Left renal cortex interstitium (tissue), 4 donors: ENCODE measurements at regions not wholly inside any gene's neighbourhood (a gene's known extent, or its start where the extent isn't known, plus 50 kb on each side); places are given as distances from the start of the nearest gene placed in this dataset.

ENCODE experiments used
- DNase-seq, 4 donors: peaks; one replicate each; pipeline ENCODE4 v3.0.0-alpha.2; 2013; ENCODE audit warnings: low read depth in 4 of 4, low spot score in 2 of 4, missing footprints in 1 of 4

GRCh38 chr6:5946701-5947100 lies 60.0 kb downstream of the NRN1 start:
- no peak for DNase-seq

DNA sequence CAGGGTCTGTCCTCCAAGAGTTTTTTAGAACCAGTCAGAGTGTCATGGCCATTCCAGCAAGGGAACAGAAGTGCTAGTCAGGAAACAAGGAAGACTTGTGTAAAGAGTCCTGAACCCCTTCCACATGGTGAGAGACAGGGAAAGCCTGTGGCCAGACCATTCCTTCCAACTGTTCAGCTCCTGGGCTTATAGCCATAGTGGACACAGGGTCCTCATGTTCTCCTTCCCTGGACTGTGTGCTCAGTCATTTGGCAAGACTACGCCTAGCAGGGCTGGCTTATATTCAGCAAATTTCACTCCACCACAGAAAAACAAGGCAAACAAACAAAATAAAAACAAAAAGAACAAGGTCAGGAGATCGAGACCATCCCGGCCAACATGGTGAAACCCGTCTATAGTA lies 60.5 kb downstream of the NRN1 start:
- DNase-seq = no peak

DNA sequence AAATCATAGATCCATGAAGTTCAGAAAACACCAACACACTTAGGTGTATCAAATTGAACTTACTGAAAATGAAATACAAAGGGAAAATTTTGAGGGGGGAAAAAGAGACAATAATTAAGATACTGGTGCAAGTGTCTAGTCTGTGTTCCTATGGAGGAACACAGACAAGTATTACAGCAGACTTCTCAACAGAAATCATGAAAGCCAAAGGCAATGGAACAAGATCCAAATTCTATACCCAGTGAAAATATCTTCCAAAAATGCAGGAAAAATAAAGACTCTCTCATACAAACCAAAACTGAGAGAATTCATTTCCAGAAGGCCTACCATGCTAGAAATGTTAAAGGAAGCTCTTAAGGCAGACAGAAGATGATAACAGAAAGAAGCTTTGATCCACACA lies 63.1 kb downstream of the NRN1 start:
- DNase-seq = no peak

GRCh38 chr6:5942591-5942990 lies 64.1 kb downstream of the NRN1 start:
- no peak for DNase-seq

DNA sequence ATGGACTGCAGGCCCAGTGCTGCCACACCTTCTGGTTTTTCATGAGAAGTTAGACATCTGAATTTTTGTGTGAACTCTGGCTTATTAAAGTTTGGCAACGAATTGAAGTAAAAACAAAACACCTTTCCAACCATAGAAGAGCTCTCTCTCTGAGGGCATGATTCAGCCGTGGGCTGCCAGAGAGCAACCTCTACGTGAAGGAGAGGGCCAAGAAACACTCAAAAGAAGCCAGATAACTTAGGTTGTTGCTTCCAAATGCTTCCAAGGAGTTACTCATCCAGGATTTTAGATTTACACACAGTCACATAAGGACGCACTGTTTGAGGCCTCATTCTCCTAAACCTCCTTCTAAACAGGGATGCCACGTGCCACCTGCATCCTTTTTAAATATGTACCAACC lies 65.5 kb downstream of the NRN1 start:
- DNase-seq = no peak

- no peak for DNase-seq
Observed at GRCh38 chr6:5938934-5939333, 67.8 kb downstream of the NRN1 start.

DNA sequence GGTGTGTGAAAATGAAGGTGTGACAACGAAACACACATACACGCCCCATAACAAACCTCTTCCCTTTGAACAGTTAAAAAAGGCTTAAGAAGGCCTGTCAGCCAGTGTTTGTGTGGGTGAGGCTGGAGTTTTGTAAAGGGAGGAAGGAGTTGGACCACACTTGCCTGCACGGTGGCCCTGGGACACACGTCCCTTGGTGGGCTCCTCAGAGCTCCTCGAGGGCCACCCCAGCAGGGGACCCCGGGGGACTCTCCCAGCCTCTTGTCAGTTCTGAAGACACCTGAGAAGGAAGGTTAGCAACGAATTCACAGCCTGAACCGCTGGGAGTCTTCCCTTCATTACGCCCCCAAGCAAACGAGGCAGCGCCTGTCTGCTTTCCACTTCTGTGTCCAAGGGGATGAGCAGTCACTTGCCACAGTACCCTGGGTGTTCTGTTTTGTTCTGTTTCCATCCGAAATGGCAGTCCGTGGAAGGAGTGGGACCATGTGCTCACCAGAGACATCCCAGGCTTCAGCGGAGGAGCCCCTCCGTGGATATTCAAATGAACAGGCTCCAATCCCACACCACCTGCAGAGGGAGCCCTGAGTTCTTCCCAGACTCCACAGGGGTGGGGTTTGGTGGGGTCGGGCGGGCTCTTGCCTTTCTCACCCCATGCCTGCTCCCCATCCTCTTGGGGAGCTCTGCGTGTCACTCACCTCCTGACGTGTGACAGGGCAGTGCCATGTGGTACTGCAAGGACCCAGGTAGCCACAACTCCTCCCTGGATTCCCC lies 68.6 kb downstream of the NRN1 start:
- no peak for DNase-seq

GRCh38 chr6:5937169-5937909 lies 69.4 kb downstream of the NRN1 start:
- no peak for DNase-seq

DNA sequence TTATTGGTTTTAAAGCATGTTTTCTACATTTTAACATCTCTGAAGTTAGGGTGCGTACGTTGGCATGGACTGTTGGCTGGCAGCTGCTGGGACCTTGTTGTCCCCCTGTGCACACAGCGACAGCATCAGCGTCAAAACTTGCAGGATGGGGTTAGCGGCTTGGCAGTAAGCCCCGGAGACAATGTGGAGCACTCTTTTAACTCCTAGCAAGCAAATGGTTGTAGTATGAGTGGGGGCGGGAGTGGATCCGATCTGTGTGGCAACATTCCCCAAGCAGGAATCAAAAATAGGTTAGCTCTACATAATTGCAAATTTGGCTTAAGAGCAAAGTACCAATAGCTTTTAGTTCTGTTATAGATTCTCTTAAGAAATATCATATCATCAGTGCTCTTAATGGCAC lies 70.1 kb downstream of the NRN1 start:
- no peak for DNase-seq

GRCh38 chr6:5936140-5936539 lies 70.6 kb downstream of the NRN1 start:
- DNase-seq = no peak

GRCh38 chr6:5930968-5931367 lies 75.8 kb downstream of the NRN1 start:
- DNase-seq = no peak

GRCh38 chr6:5930143-5930770 lies 76.5 kb downstream of the NRN1 start:
- DNase-seq = no peak

DNA sequence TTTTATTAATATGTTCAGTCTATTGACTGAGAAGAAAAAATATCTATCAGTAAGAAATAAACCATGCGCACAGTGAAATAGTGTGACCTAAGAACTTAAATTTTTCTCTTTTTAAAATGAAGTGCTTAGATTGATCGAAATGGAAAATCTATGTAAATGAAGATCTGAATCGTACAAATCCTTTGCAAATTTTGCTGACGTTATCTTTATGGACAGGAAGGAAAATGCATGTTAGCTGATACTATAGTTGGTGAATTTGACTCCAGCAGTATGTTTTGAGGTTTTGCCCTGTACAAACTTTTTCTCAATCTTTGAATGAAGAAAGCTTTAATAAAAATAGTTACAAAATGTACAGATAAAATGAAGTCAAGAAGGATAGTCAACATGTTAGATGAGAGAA lies 82.9 kb downstream of the NRN1 start:
- no peak for DNase-seq

DNA sequence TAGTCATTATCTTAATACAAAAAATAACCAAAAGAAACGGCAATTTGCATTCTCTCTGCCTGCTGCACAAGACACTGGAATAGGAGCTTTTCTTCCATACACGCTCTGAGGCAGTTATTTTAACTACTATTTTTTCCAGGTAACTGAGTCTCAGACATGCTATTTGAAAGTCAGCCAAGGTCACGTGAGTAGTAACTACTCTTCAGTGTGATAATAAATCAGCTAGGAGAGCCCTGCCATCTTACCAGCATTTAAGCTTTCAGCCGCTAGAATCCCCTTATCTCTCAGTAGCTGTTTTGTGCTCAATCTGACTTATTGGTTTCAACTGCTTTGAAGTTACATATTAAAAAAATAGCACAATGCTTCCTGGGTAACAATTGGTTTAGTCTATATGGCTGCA lies 84.5 kb downstream of the NRN1 start:
- DNase-seq = no peak

- no peak for DNase-seq
Observed at GRCh38 chr6:5909721-5910120, 97.0 kb downstream of the NRN1 start.

DNA sequence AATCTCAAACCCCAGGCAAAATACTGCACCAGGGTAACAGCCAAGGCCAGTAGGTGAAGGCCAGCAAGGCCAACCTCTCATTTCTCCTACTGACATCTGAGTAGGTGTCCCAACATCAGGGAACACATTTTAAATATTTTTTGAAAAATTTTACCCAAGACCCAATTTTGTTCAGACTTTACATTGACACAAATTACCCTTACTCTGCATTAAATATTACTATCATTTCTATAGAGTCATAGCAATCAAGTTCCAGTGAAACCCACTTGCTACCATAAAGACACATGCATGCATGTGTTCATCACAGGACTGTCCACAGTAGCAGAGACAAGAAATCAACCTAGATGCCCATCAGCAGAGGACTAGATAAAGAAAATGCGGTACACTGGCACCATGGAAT lies 99.9 kb downstream of the NRN1 start:
- no peak for DNase-seq

DNA sequence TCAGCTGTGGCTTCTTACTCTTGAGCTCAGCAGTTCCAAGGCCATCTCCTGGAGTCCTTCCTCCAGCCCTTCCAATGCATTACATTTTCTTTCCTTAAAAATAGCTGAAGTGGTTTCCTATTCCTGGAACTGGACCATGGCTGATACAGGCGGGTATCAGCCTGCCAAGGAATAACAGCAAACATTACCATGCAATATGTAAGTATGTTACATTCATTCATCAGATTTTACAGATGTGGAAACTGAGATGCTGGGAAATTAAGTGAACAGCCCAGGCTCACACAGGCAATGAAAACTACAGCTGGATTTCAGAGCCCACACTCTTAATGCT lies 100.4 kb downstream of the NRN1 start:
- no peak for DNase-seq

- DNase-seq = no peak
Observed at GRCh38 chr6:5905431-5906339, 101.0 kb downstream of the NRN1 start.

DNA sequence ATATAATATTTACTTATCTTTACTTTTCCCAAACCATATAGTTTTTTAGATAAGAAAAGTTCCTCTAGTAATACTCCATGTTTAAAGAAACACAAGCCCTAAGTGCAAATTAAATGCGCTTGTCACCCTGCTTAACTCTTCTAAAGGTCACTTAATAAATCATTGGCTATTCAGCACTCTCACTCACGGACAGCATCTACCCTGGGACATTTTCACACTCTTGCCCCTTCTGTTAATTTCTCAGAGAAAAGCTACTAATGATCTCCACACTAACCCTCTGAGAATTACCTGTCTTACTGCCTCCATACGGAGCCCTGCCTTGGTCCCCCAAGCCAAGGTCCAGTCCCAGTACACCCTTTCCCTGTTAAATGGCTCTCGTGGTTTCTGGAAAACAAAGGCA lies 102.2 kb downstream of the NRN1 start:
- peak in 1 of 4 donors; percentile 5 for DNase-seq

GRCh38 chr6:5899216-5900045 lies 107.3 kb downstream of the NRN1 start:
- no peak for DNase-seq
